ENCODE measurements at regions not wholly inside any gene's neighbourhood (a gene's known extent, or its start where the extent isn't known, plus 50 kb on each side); places are given as distances from the start of the nearest gene placed in this dataset.

- Histone ChIP-seq H3K36me3 (no peaks in the 10 kb centered on the region), H3K4me1 (no peaks in the 10 kb centered on the region), H3K9me3 (no peaks in the 10 kb centered on the region), H3K4me3 (no peak overlapping the region), H3K27me3 (no peaks in the 10 kb centered on the region), H3K9ac (ENCODE audit: low read depth in 2 of 2, low read length in 2 of 2) (no peak overlapping the region), H3K27ac (no peak overlapping the region)
- DNase-seq = no peak
- intact Hi-C loops (cut with DNase I) = no loop called here
- TF ChIP-seq CTCF (IDR thresholded peaks at IDR 0.05) = no peak
These were observed 415.7 kb downstream of the EPM2A start for GRCh38 chr6:145319605-145320004.

- Histone ChIP-seq H3K4me1 (no peaks in the 10 kb centered on the region), H3K27me3 (no peaks in the 10 kb centered on the region), H3K36me3 (no peaks in the 10 kb centered on the region), H3K9ac (ENCODE audit: low read depth in 2 of 2, low read length in 2 of 2) (no peak overlapping the region), H3K27ac (no peak overlapping the region), H3K4me3 (no peak overlapping the region), H3K9me3 (no peaks in the 10 kb centered on the region)
- intact Hi-C loops (cut with DNase I) = no loop called here
- no peak for TF ChIP-seq CTCF (IDR thresholded peaks at IDR 0.05)
- no peak for DNase-seq
These were observed 411.7 kb downstream of the EPM2A start for GRCh38 chr6:145323646-145324045.

GRCh38 chr6:145327586-145327985 is 407.7 kb downstream of the EPM2A start:
- TF ChIP-seq CTCF (IDR thresholded peaks at IDR 0.05) = no peak
- Histone ChIP-seq H3K4me1 (no peaks in the 10 kb centered on the region), H3K27me3 (no peaks in the 10 kb centered on the region), H3K36me3 (no peaks in the 10 kb centered on the region), H3K9me3 (no peaks in the 10 kb centered on the region), H3K27ac (no peak overlapping the region), H3K4me3 (no peak overlapping the region), H3K9ac (ENCODE audit: low read depth in 2 of 2, low read length in 2 of 2) (no peak overlapping the region)
- intact Hi-C loops (cut with DNase I) = no loop called here
- DNase-seq = no peak

GRCh38 chr6:145329257-145329656 is 406.1 kb downstream of the EPM2A start:
- Histone ChIP-seq H3K27me3 (no peaks in the 10 kb centered on the region), H3K4me1 (no peaks in the 10 kb centered on the region), H3K4me3 (no peak overlapping the region), H3K9me3 (no peaks in the 10 kb centered on the region), H3K36me3 (no peaks in the 10 kb centered on the region), H3K9ac (ENCODE audit: low read depth in 2 of 2, low read length in 2 of 2) (no peak overlapping the region), H3K27ac (no peak overlapping the region)
- no peak for TF ChIP-seq CTCF (IDR thresholded peaks at IDR 0.05)
- intact Hi-C loops (cut with DNase I) = no loop called here
- DNase-seq = no peak

- no peak for TF ChIP-seq CTCF (IDR thresholded peaks at IDR 0.05)
- H3K27me3 ChIP-seq = no peaks in the 10 kb centered on the region
- H3K9me3 ChIP-seq = no peaks in the 10 kb centered on the region
- no peaks in the 10 kb centered on the region for H3K4me1 ChIP-seq
- H3K9ac ChIP-seq (ENCODE audit: low read depth in 2 of 2, low read length in 2 of 2) = no peak overlapping the region
- H3K36me3 ChIP-seq = no peaks in the 10 kb centered on the region
- intact Hi-C loops (cut with DNase I) = no loop called here
- H3K27ac ChIP-seq = no peak overlapping the region
- no peak for DNase-seq
- H3K4me3 ChIP-seq = no peak overlapping the region
These were observed 404.3 kb downstream of the EPM2A start for GRCh38 chr6:145331066-145331465.

GRCh38 chr6:145332011-145332410 is 403.3 kb downstream of the EPM2A start:
- no peaks in the 10 kb centered on the region for H3K27me3 ChIP-seq

More at GRCh38 chr6:145332011-145332410, 403.3 kb downstream of the EPM2A start:
- Histone ChIP-seq H3K4me1 (no peaks in the 10 kb centered on the region), H3K9me3 (no peaks in the 10 kb centered on the region), H3K36me3 (no peaks in the 10 kb centered on the region), H3K4me3 (no peak overlapping the region), H3K9ac (ENCODE audit: low read depth in 2 of 2, low read length in 2 of 2) (no peak overlapping the region), H3K27ac (no peak overlapping the region)
- DNase-seq = no peak
- intact Hi-C loops (cut with DNase I) = no loop called here
- no peak for TF ChIP-seq CTCF (IDR thresholded peaks at IDR 0.05)
